ENCODE measurements at regions not wholly inside any gene's neighbourhood (a gene's known extent, or its start where the extent isn't known, plus 50 kb on each side); places are given as distances from the start of the nearest gene placed in this dataset.

- no peak for TF ChIP-seq ZNF274 (IDR thresholded peaks at IDR 0.05; ENCODE audit: low read depth, low read length)
These were observed 585.6 kb upstream of the ALCAM start for GRCh38 chr3:104781112-104781511.

GRCh38 chr3:104785947-104786346 is 580.8 kb upstream of the ALCAM start:
- no peak for TF ChIP-seq ZNF274 (IDR thresholded peaks at IDR 0.05; ENCODE audit: low read depth, low read length)
- no peak overlapping the region for H3K4me3 ChIP-seq (ENCODE audit: low read length)

More at GRCh38 chr3:104781112-104781511, 585.6 kb upstream of the ALCAM start:
- no peak overlapping the region for H3K4me3 ChIP-seq (ENCODE audit: low read length)

GRCh38 chr3:104787306-104787705 is 579.4 kb upstream of the ALCAM start:
- no peak for TF ChIP-seq ZNF274 (IDR thresholded peaks at IDR 0.05; ENCODE audit: low read depth, low read length)
- H3K4me3 ChIP-seq (ENCODE audit: low read length), result no peak overlapping the region

- no peak overlapping the region for H3K4me3 ChIP-seq (ENCODE audit: low read length)
- no peak for TF ChIP-seq ZNF274 (IDR thresholded peaks at IDR 0.05; ENCODE audit: low read depth, low read length)
These were observed 577.9 kb upstream of the ALCAM start for GRCh38 chr3:104788807-104789206.

- no peak for TF ChIP-seq ZNF274 (IDR thresholded peaks at IDR 0.05; ENCODE audit: low read depth, low read length)
- H3K4me3 ChIP-seq (ENCODE audit: low read length), result no peak overlapping the region
These were observed 575.4 kb upstream of the ALCAM start for GRCh38 chr3:104791331-104791730.

- no peak for TF ChIP-seq ZNF274 (IDR thresholded peaks at IDR 0.05; ENCODE audit: low read depth, low read length)
- no peak overlapping the region for H3K4me3 ChIP-seq (ENCODE audit: low read length)
These were observed 570.2 kb upstream of the ALCAM start for GRCh38 chr3:104796556-104796955.

DNA sequence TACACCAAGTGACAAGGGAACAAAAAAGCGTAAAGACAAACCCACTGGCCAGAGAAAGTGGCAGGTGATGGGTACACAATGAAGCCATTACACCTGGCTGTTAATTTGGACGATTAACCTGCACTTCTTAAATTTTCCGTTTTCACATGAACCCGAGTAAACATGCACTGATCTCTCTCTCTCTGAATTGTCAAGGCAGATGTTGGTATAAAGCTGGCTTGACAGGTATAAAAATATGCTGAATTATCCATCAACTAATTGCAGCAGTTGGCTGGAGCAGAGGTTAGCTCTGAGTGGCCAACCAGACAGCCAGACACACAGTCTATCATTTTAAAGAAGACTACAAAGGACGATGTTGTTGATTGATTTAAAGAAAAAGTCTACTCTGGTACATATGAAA is 561.7 kb upstream of the ALCAM start:
- no peak for TF ChIP-seq ZNF274 (IDR thresholded peaks at IDR 0.05; ENCODE audit: low read depth, low read length)

GRCh38 chr3:104805508-104805907 is 561.2 kb upstream of the ALCAM start:
- no peak for TF ChIP-seq ZNF274 (IDR thresholded peaks at IDR 0.05; ENCODE audit: low read depth, low read length)
- no peak overlapping the region for H3K4me3 ChIP-seq (ENCODE audit: low read length)

More for the DNA sequence above, 561.7 kb upstream of the ALCAM start:
- H3K4me3 ChIP-seq (ENCODE audit: low read length), result no peak overlapping the region

DNA sequence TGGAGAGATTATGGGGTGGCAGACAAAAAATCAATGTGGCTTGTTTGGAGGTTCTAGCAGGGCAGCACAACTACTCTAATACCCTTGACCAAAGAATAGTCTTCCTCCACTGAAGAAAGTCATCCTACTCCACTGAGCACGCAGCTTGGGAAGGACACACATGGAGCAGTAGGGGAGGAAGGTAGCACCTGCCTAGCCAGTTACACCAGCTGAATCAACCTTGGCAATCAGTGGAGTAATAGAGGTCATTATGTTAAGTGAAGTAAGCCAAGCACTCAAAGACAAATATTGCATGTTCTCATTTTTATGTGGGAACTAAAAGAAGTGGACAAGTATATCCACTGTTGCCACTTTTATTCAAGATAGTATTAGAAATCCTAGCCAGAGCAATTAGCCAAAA is 555.8 kb upstream of the ALCAM start:
- no peak for TF ChIP-seq ZNF274 (IDR thresholded peaks at IDR 0.05; ENCODE audit: low read depth, low read length)
- no peak overlapping the region for H3K4me3 ChIP-seq (ENCODE audit: low read length)

- no peak for TF ChIP-seq ZNF274 (IDR thresholded peaks at IDR 0.05; ENCODE audit: low read depth, low read length)
- no peak overlapping the region for H3K4me3 ChIP-seq (ENCODE audit: low read length)
These were observed 550.7 kb upstream of the ALCAM start for GRCh38 chr3:104816008-104816407.

DNA sequence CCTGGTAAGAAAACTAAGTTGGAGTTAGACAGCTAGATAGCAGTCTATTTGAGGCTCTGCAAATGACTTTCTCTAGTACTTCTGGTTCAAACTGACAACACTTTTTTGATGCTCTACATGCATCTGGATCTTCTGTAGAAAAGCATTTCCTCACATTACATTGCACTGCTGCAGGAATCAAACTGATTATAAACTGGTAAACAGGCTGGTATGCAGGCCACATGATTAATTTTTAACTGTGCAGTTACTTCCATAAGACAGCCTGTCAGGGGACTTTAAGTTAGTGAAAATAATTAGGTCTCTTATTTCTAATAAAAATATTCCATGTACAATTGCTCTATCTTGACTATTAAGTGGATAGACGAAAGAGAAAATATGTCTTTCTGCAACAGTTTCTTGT is 550.0 kb upstream of the ALCAM start:
- no peak for TF ChIP-seq ZNF274 (IDR thresholded peaks at IDR 0.05; ENCODE audit: low read depth, low read length)

GRCh38 chr3:104819333-104819732 is 547.4 kb upstream of the ALCAM start:
- no peak overlapping the region for H3K4me3 ChIP-seq (ENCODE audit: low read length)
- TF ChIP-seq ZNF274 (IDR thresholded peaks at IDR 0.05; ENCODE audit: low read depth, low read length), result no peak

More for the DNA sequence above, 550.0 kb upstream of the ALCAM start:
- no peak overlapping the region for H3K4me3 ChIP-seq (ENCODE audit: low read length)

DNA sequence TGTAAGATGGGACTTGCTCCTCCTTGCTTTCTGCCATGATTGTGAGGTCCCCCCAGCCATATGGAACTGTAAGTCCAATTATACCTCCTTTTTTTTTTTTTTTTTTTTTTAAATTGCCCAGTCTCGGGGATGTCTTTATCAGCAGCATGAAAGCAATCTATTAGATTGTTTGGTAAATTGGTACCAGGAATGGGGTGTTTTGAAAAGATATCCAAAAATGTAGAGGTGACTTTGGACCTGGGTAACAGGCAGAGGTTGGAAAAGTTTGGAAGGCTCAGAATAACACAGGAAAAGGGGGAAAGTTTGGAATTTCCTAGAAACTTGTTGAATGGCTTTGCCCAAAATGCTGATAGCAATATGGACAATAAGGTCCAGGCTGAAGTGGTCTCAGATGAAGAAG is 545.8 kb upstream of the ALCAM start:
- no peak for TF ChIP-seq ZNF274 (IDR thresholded peaks at IDR 0.05; ENCODE audit: low read depth, low read length)
- H3K4me3 ChIP-seq (ENCODE audit: low read length), result no peak overlapping the region

GRCh38 chr3:104825116-104825515 is 541.6 kb upstream of the ALCAM start:
- no peak overlapping the region for H3K4me3 ChIP-seq (ENCODE audit: low read length)
- TF ChIP-seq ZNF274 (IDR thresholded peaks at IDR 0.05; ENCODE audit: low read depth, low read length), result no peak

- no peak overlapping the region for H3K4me3 ChIP-seq (ENCODE audit: low read length)
- no peak for TF ChIP-seq ZNF274 (IDR thresholded peaks at IDR 0.05; ENCODE audit: low read depth, low read length)
These were observed 535.6 kb upstream of the ALCAM start for GRCh38 chr3:104831071-104831470.

DNA sequence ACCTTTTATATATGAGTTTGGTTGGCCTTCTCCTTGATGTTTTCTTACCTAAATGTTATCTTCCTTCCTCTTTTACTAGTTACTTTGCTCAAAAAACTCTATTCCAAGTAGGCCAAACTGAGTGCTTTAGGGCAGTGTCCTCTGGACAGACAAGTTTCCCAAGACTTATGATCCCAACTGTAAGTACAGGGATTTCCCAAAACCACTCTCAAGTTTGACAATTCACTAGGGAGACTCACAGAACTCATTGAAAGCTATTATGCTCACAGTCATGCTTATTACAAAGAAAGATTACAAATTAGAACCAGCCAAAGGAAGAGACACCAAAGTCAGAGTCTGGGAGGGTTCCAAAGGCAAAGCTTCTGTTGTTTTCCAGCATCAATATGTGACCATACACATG is 534.2 kb upstream of the ALCAM start:
- TF ChIP-seq ZNF274 (IDR thresholded peaks at IDR 0.05; ENCODE audit: low read depth, low read length), result no peak

More for the DNA sequence above, 534.2 kb upstream of the ALCAM start:
- H3K4me3 ChIP-seq (ENCODE audit: low read length), result no peak overlapping the region

Measured in GM08714 (cell line).